SU-DHL-6 (cell line): ENCODE measurements at regions not wholly inside any gene's neighbourhood (a gene's known extent, or its start where the extent isn't known, plus 50 kb on each side); places are given as distances from the start of the nearest gene placed in this dataset.

Experiments
- H2AFZ ChIP-seq: fragments of 200-600 bp; sonication (generic); 2 replicates; pipeline ENCODE4 v1.6.1; 2014; ENCODE audit warnings: low read depth, mild to moderate bottlenecking, moderate library complexity, mixed read lengths, antibody characterized with exemption, low read length; ENCODE audit not compliant: severe bottlenecking
- H3F3A ChIP-seq: fragments of 200-600 bp; shearing (Covaris generic); 2 replicates; pipeline ENCODE4 v1.6.0; 2016; ENCODE audit warnings: antibody characterized with exemption, mild to moderate bottlenecking; ENCODE audit not compliant: insufficient read depth
- H3K27ac ChIP-seq: fragments of 200-600 bp; sonication (generic); 2 replicates; pipeline ENCODE4 v1.5.1; 2016; ENCODE audit warnings: low read depth, mild to moderate bottlenecking, low read length, moderate library complexity, mixed read lengths
- H3K27me3 ChIP-seq: fragments of 200-600 bp; sonication (generic), shearing (Covaris generic); 2 replicates; pipeline ENCODE4 v1.6.0; 2014; ENCODE audit warnings: mild to moderate bottlenecking, low read length
- H3K36me3 ChIP-seq: fragments of 200-600 bp; sonication (generic); 2 replicates; pipeline ENCODE4 v1.6.1; 2014; ENCODE audit warnings: mild to moderate bottlenecking, low read length, mixed read lengths
- H3K4me2 ChIP-seq: fragments of 300-600, 200-600 bp; shearing (Covaris generic), sonication (generic); 2 replicates; pipeline ENCODE4 v1.6.0; 2014; ENCODE audit warnings: low read length, low read depth, mild to moderate bottlenecking; ENCODE audit not compliant: poor library complexity, severe bottlenecking
- H3K4me3 ChIP-seq: fragments of 200-600 bp; sonication (generic); 2 replicates; pipeline ENCODE4 v1.5.1; 2014; ENCODE audit warnings: antibody characterized with exemption, low read length, mild to moderate bottlenecking, mixed read lengths; ENCODE audit not compliant: insufficient read depth, poor library complexity, severe bottlenecking
- H3K79me2 ChIP-seq: fragments of 200-600 bp; sonication (generic); 2 replicates; pipeline ENCODE4 v1.6.1; 2014; ENCODE audit warnings: mild to moderate bottlenecking, low read length, moderate library complexity; ENCODE audit not compliant: insufficient read depth
- H3K9ac ChIP-seq: fragments of 200-600 bp; sonication (generic); 2 replicates; pipeline ENCODE4 v1.7.0; 2014; ENCODE audit warnings: mild to moderate bottlenecking, low read length
- H3K9me2 ChIP-seq: fragments of 200-600 bp; sonication (generic); replicated peaks from 2 replicates; pipeline ENCODE4 v1.6.1; 2014; ENCODE audit warnings: low read length; ENCODE audit not compliant: insufficient read depth
- H3K9me3 ChIP-seq: fragments of 200-600 bp; sonication (generic); 2 replicates; pipeline ENCODE4 v1.6.1; 2014; ENCODE audit warnings: low read length, mixed read lengths; ENCODE audit not compliant: insufficient read depth
- H4K20me1 ChIP-seq: fragments of 200-600 bp; sonication (generic); 2 replicates; pipeline ENCODE4 v1.6.1; 2014; ENCODE audit warnings: low read depth, mild to moderate bottlenecking, antibody characterized with exemption, low read length, moderate library complexity, mixed read lengths
- EZH2phosphoT487 ChIP-seq: fragments of 200-600 bp; sonication (generic), shearing (Covaris generic); conservative IDR thresholded peaks from 2 replicates; pipeline ENCODE4 v1.6.1; 2018; ENCODE audit warnings: mild to moderate bottlenecking, antibody characterized with exemption, low read length, moderate library complexity, mixed read lengths
- TF ChIP-seq, protein P1 (sequence below): fragments of 200-600 bp; sonication (generic); IDR thresholded peaks from one replicate; pipeline ENCODE4 v1.5.1; 2017; ENCODE audit warnings: antibody characterized with exemption, mild to moderate bottlenecking, low read length, moderate library complexity; ENCODE audit not compliant: insufficient read depth, poor library complexity, severe bottlenecking

DNA sequence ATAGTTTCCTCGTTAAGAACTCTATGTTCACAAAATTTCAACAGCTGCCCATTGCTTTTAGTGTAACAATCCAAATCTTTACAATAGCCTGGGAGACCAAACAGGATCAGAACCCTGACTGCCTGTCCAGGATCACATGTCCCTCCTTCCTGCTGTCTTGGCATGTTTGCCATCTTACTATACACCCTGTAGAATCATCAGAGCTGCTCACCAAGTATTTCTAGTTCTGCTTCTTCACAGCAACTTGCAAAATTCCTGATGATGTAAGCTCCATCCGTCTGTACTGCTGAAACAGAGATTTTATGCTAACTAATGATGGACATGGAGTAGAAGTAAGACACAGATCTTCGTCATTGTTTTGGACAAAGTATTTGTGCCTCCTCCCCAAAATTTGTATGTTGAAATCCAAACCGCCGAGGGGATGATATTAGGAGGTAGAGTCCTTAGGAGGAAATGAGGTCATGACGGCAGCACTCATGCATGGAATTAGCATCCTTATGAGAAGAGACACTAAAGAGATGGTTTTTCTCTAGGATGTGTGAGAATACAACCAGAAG, 464.9 kb upstream of the BRINP1 start:
- H3K9me3 ChIP-seq, result no peaks in the 10 kb centered on the region
- no peak overlapping the region for H2AFZ ChIP-seq
- H3K9ac ChIP-seq, result no peak overlapping the region
- H3F3A ChIP-seq, result no peaks in the 10 kb centered on the region
- no peak overlapping the region for H3K4me2 ChIP-seq
- no peaks in the 10 kb centered on the region for H3K36me3 ChIP-seq
- TF ChIP-seq, protein P1, sequence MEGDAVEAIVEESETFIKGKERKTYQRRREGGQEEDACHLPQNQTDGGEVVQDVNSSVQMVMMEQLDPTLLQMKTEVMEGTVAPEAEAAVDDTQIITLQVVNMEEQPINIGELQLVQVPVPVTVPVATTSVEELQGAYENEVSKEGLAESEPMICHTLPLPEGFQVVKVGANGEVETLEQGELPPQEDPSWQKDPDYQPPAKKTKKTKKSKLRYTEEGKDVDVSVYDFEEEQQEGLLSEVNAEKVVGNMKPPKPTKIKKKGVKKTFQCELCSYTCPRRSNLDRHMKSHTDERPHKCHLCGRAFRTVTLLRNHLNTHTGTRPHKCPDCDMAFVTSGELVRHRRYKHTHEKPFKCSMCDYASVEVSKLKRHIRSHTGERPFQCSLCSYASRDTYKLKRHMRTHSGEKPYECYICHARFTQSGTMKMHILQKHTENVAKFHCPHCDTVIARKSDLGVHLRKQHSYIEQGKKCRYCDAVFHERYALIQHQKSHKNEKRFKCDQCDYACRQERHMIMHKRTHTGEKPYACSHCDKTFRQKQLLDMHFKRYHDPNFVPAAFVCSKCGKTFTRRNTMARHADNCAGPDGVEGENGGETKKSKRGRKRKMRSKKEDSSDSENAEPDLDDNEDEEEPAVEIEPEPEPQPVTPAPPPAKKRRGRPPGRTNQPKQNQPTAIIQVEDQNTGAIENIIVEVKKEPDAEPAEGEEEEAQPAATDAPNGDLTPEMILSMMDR, result no peak
- H3K27ac ChIP-seq, result no peak overlapping the region
- H4K20me1 ChIP-seq, result no peaks in the 10 kb centered on the region
- H3K9me2 ChIP-seq, result no peaks in the 10 kb centered on the region
- H3K79me2 ChIP-seq, result no peaks in the 10 kb centered on the region
- H3K27me3 ChIP-seq, result no peaks in the 10 kb centered on the region
- no peak overlapping the region for H3K4me3 ChIP-seq

DNA sequence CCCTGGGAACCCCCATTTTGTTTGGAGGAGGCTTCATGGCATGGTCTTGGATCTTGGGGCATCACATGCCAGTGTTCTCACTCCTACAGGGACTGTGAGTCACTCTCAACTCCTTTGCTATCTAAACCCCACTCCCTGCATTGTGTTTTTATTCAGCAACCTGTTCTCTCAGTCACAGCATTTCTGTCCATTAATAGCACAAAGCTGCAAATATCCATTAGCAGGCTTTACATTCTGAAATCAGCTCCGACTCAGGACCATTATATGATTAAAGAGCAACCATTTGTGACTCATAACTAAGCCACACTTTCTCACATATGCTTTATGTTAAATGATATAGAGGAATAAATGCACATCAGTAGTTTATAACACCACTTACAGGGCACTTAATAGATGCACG, 462.1 kb upstream of the BRINP1 start:
- TF ChIP-seq, protein P1, result no peak
- no peak for TF ChIP-seq EZH2phosphoT487
- H3K9me2 ChIP-seq, result no peaks in the 10 kb centered on the region
- H3K4me2 ChIP-seq, result no peak overlapping the region

DNA sequence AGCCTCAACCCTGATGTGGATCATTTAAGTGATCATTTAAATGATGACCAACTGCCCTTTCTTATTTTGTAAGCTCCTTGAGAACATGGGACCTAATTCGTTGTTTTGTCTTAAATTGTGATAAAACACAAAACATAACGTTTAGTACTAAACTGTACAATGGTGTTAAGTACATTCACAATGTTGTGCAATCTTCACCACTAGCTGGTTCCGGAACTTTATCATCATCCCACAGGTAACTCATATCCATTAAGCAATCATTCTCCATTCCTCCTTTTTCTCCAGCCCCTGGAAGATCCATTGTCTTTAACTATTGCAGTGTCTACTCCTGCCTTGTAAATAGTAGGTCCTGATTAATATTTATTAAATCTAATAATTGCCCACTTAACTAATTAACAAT, 460.5 kb upstream of the BRINP1 start:
- no peak overlapping the region for H3K9ac ChIP-seq

More for the DNA sequence above, 462.1 kb upstream of the BRINP1 start:
- no peaks in the 10 kb centered on the region for H3F3A ChIP-seq
- H3K79me2 ChIP-seq, result no peaks in the 10 kb centered on the region
- no peak overlapping the region for H2AFZ ChIP-seq
- H3K4me3 ChIP-seq, result no peak overlapping the region
- H4K20me1 ChIP-seq, result no peaks in the 10 kb centered on the region
- no peak overlapping the region for H3K27ac ChIP-seq
- H3K36me3 ChIP-seq, result no peaks in the 10 kb centered on the region
- no peaks in the 10 kb centered on the region for H3K27me3 ChIP-seq
- no peaks in the 10 kb centered on the region for H3K9me3 ChIP-seq
- H3K9ac ChIP-seq, result no peak overlapping the region

More for the DNA sequence above, 460.5 kb upstream of the BRINP1 start:
- Histone ChIP-seq H3K4me3 (no peak overlapping the region), H3K9me3 (no peaks in the 10 kb centered on the region), H3K9me2 (no peaks in the 10 kb centered on the region), H3K36me3 (no peaks in the 10 kb centered on the region), H3F3A (no peaks in the 10 kb centered on the region), H3K27me3 (no peaks in the 10 kb centered on the region), H3K79me2 (no peaks in the 10 kb centered on the region), H3K27ac (no peak overlapping the region), H2AFZ (no peak overlapping the region), H3K4me2 (no peak overlapping the region), H4K20me1 (no peaks in the 10 kb centered on the region)
- TF ChIP-seq, protein P1, result no peak
- TF ChIP-seq EZH2phosphoT487, result no peak
